ENCODE measurements at regions not wholly inside any gene's neighbourhood (a gene's known extent, or its start where the extent isn't known, plus 50 kb on each side); places are given as distances from the start of the nearest gene placed in this dataset.

- no peak for DNase-seq
- H3K9me3 Mint-ChIP-seq = no peaks in the 10 kb centered on the region
- H3K36me3 Mint-ChIP-seq = no peaks in the 10 kb centered on the region
- Histone ChIP-seq H3K36me3 (replicated peaks in 1 of 2; ENCODE audit: control insufficient read depth in 1 of 2, insufficient read depth in 2 of 2, low read length in 2 of 2) (no peaks in the 10 kb centered on the region), H3K9ac (ENCODE audit: insufficient read depth, low read length, poor library complexity, severe bottlenecking) (no peak overlapping the region), H3K9me3 (replicated peaks in 1 of 2; ENCODE audit: control insufficient read depth in 1 of 2, insufficient read depth in 1 of 2, low read length in 2 of 2) (no peaks in the 10 kb centered on the region), H4K20me1 (ENCODE audit: insufficient read depth, low read length) (no peaks in the 10 kb centered on the region), H3K4me3 (replicated peaks in 1 of 3; ENCODE audit: low read depth in 2 of 3, low read length in 3 of 3) (no peak overlapping the region), H3K4me1 (ENCODE audit: control insufficient read depth in 1 of 2, insufficient read depth in 2 of 2, low read length in 2 of 2) (no peaks in the 10 kb centered on the region), H3K79me2 (ENCODE audit: insufficient read depth, low read length) (no peaks in the 10 kb centered on the region), H3K4me2 (replicated peaks; ENCODE audit: extremely low read depth, low read length, poor library complexity, severe bottlenecking) (no peak overlapping the region), H2AFZ (ENCODE audit: insufficient read depth, low read depth, low read length, poor library complexity, severe bottlenecking) (no peak overlapping the region), H3K27ac (ENCODE audit: low read depth in 1 of 2, low read length in 2 of 2) (no peak overlapping the region), H3K27me3 (ENCODE audit: control insufficient read depth in 2 of 2, insufficient read depth in 2 of 2, low read length in 2 of 2) (no peaks in the 10 kb centered on the region)
- intact Hi-C loops (cut with micrococcal nuclease) = no loop called here
- 92% methylated on average over 5 of the region's 6 CpGs for WGBS (ENCODE audit: insufficient coverage)
- no peak overlapping the region for H3K4me3 Mint-ChIP-seq
- peaks cover 3 to 5% (median 4%) of the 10 kb centered on the region in 3 donors for H3K27me3 Mint-ChIP-seq (ENCODE audit: low read depth in 3 of 3)
- H3K27ac Mint-ChIP-seq = no peak overlapping the region
- H3K4me1 Mint-ChIP-seq = no peaks in the 10 kb centered on the region
- TF ChIP-seq CTCF (IDR thresholded peaks at IDR 0.05) = no peak
These were observed 59.8 kb downstream of the FAM50B start for GRCh38 chr6:3908961-3909360.

GRCh38 chr6:3910106-3910663 lies 61.0 kb downstream of the FAM50B start:
- H3K27ac Mint-ChIP-seq = no peak overlapping the region
- H3K4me1 ChIP-seq (ENCODE audit: control insufficient read depth in 1 of 2, insufficient read depth in 2 of 2, low read length in 2 of 2) = no peaks in the 10 kb centered on the region
- H3K79me2 ChIP-seq (ENCODE audit: insufficient read depth, low read length) = no peaks in the 10 kb centered on the region
- no peak overlapping the region for H3K9ac ChIP-seq (ENCODE audit: insufficient read depth, low read length, poor library complexity, severe bottlenecking)
- H4K20me1 ChIP-seq (ENCODE audit: insufficient read depth, low read length) = no peaks in the 10 kb centered on the region
- 84% methylated on average over 5 of the region's 7 CpGs for WGBS (ENCODE audit: insufficient coverage)
- H2AFZ ChIP-seq (ENCODE audit: insufficient read depth, low read depth, low read length, poor library complexity, severe bottlenecking) = no peak overlapping the region
- H3K27me3 Mint-ChIP-seq (ENCODE audit: low read depth in 3 of 3) = peaks cover 3 to 6% (median 3%) of the 10 kb centered on the region in 3 donors
- no peak overlapping the region for H3K4me3 Mint-ChIP-seq
- no peak for TF ChIP-seq CTCF (IDR thresholded peaks at IDR 0.05)
- no peaks in the 10 kb centered on the region for H3K36me3 Mint-ChIP-seq
- no peak overlapping the region for H3K4me3 ChIP-seq (replicated peaks in 1 of 3; ENCODE audit: low read depth in 2 of 3, low read length in 3 of 3)
- no peak for DNase-seq
- H3K4me1 Mint-ChIP-seq = no peaks in the 10 kb centered on the region
- no peaks in the 10 kb centered on the region for H3K9me3 ChIP-seq (replicated peaks in 1 of 2; ENCODE audit: control insufficient read depth in 1 of 2, insufficient read depth in 1 of 2, low read length in 2 of 2)
- intact Hi-C loops (cut with micrococcal nuclease) = no loop called here
- H3K27me3 ChIP-seq (ENCODE audit: control insufficient read depth in 2 of 2, insufficient read depth in 2 of 2, low read length in 2 of 2) = no peaks in the 10 kb centered on the region
- no peaks in the 10 kb centered on the region for H3K36me3 ChIP-seq (replicated peaks in 1 of 2; ENCODE audit: control insufficient read depth in 1 of 2, insufficient read depth in 2 of 2, low read length in 2 of 2)
- no peak overlapping the region for H3K27ac ChIP-seq (ENCODE audit: low read depth in 1 of 2, low read length in 2 of 2)
- no peak overlapping the region for H3K4me2 ChIP-seq (replicated peaks; ENCODE audit: extremely low read depth, low read length, poor library complexity, severe bottlenecking)
- H3K9me3 Mint-ChIP-seq = peaks cover 0 to under 1% (median 0%) of the 10 kb centered on the region in 7 donors
